Naive thymus-derived CD8-positive, alpha-beta T cell (primary cell): ENCODE measurements at regions not wholly inside any gene's neighbourhood (a gene's known extent, or its start where the extent isn't known, plus 50 kb on each side); places are given as distances from the start of the nearest gene placed in this dataset.

Experiments used
- ATAC-seq, 2 donors: fragments of 150-1000 bp; cut with Tn5 transposase in 1 of 2; sonication (Bioruptor Pico), chemical (Tn5 transposase) in 1 of 2; 1 replicate in 1 of 2; 2 replicates in 1 of 2; pipeline ENCODE4 v1.10.0; 2021; ENCODE audit warnings: mild to moderate bottlenecking in 2 of 2, moderate library complexity in 2 of 2
- POLR2A ChIA-PET: fragments of 350-600 bp; sonication (Branson Sonifier 250); formaldehyde crosslinking; loops from one replicate; lab custom pipeline; 2021; ENCODE audit warnings: antibody characterized with exemption; lab: Charles Lee
- DNase-seq, 10 donors: peaks; one replicate each; pipeline versions ENCODE4 v3.0.0 to v3.0.0-alpha.2; 2020 to 2022
- H3K27ac Mint-ChIP-seq, 10 donors: one replicate each; pipeline ENCODE4 v1.8.0; 2020 to 2022; ENCODE audit warnings: mild to moderate bottlenecking in 10 of 10, mixed read lengths in 10 of 10, moderate library complexity in 4 of 10, inconsistent platforms in 1 of 10
- H3K27me3 Mint-ChIP-seq, 5 donors: one replicate each; pipeline ENCODE4 v1.8.0; 2021 to 2022; ENCODE audit warnings: mixed read lengths in 5 of 5
- H3K36me3 Mint-ChIP-seq, 3 donors: one replicate each; pipeline ENCODE4 v1.8.0; 2020 to 2022; ENCODE audit warnings: mixed read lengths in 3 of 3, mild to moderate bottlenecking in 2 of 3, inconsistent platforms in 1 of 3
- H3K4me1 Mint-ChIP-seq, 4 donors: one replicate each; pipeline ENCODE4 v1.8.0; 2021 to 2022; ENCODE audit warnings: mixed read lengths in 4 of 4
- H3K4me3 Mint-ChIP-seq, 10 donors: one replicate each; pipeline ENCODE4 v1.8.0; 2020 to 2022; ENCODE audit warnings: mild to moderate bottlenecking in 10 of 10, mixed read lengths in 10 of 10, moderate library complexity in 6 of 10, inconsistent platforms in 1 of 10
- H3K9me3 Mint-ChIP-seq, 9 donors: one replicate each; pipeline ENCODE4 v1.8.0; 2020 to 2022; ENCODE audit warnings: mixed read lengths in 9 of 9, mild to moderate bottlenecking in 3 of 9, inconsistent platforms in 1 of 9, moderate library complexity in 1 of 9

- H3K9me3 Mint-ChIP-seq = peaks cover 0 to 9% (median 0%) of the 10 kb centered on the region in 9 donors
- ATAC-seq (no peak), DNase-seq (no peak)
- H3K27ac Mint-ChIP-seq = no peak overlapping the region
- POLR2A ChIA-PET = no interaction called here
- H3K27me3 Mint-ChIP-seq = peaks cover 0 to 11% (median 6%) of the 10 kb centered on the region in 5 donors
- H3K4me3 Mint-ChIP-seq = no peak overlapping the region
- H3K36me3 Mint-ChIP-seq = peaks cover 0 to 4% (median 0%) of the 10 kb centered on the region in 3 donors
- H3K4me1 Mint-ChIP-seq = no peaks in the 10 kb centered on the region
Measured at GRCh38 chrX:22325096-22325495, 52.4 kb downstream of the CBLL2 start.

- Mint-ChIP-seq H3K36me3 (peaks cover 0 to 2% (median 0%) of the 10 kb centered on the region in 3 donors), H3K27me3 (peaks cover 0 to 5% (median 0%) of the 10 kb centered on the region in 5 donors), H3K4me1 (no peaks in the 10 kb centered on the region), H3K4me3 (no peak overlapping the region), H3K27ac (no peak overlapping the region), H3K9me3 (peaks cover 0 to 7% (median 0%) of the 10 kb centered on the region in 9 donors)
- no peak for DNase-seq
- ATAC-seq = no peak
- POLR2A ChIA-PET = no interaction called here
Measured at GRCh38 chrX:22329783-22330182, 57.1 kb downstream of the CBLL2 start.

GRCh38 chrX:22338740-22339139, 66.0 kb downstream of the CBLL2 start:
- DNase-seq (no peak), ATAC-seq (no peak)
- POLR2A ChIA-PET = no interaction called here
- Mint-ChIP-seq H3K4me1 (no peaks in the 10 kb centered on the region), H3K27ac (no peak overlapping the region), H3K27me3 (no peaks in the 10 kb centered on the region), H3K4me3 (no peak overlapping the region), H3K9me3 (peaks cover 0 to 4% (median 2%) of the 10 kb centered on the region in 9 donors), H3K36me3 (peaks cover 0 to 6% (median 0%) of the 10 kb centered on the region in 3 donors)

GRCh38 chrX:22339459-22339858, 66.7 kb downstream of the CBLL2 start:
- H3K9me3 Mint-ChIP-seq = peaks cover 0 to 4% (median 0%) of the 10 kb centered on the region in 9 donors
- ATAC-seq = no peak
- peaks cover 0 to 6% (median 0%) of the 10 kb centered on the region in 3 donors for H3K36me3 Mint-ChIP-seq
- POLR2A ChIA-PET = no interaction called here
- no peaks in the 10 kb centered on the region for H3K27me3 Mint-ChIP-seq
- no peak overlapping the region for H3K4me3 Mint-ChIP-seq
- no peak overlapping the region for H3K27ac Mint-ChIP-seq
- H3K4me1 Mint-ChIP-seq = no peaks in the 10 kb centered on the region
- DNase-seq = no peak

- Mint-ChIP-seq H3K9me3 (peaks cover 0 to 2% (median 0%) of the 10 kb centered on the region in 9 donors), H3K27ac (no peak overlapping the region), H3K4me1 (no peaks in the 10 kb centered on the region), H3K36me3 (peaks cover 0 to under 1% (median 0%) of the 10 kb centered on the region in 3 donors), H3K27me3 (no peaks in the 10 kb centered on the region), H3K4me3 (no peak overlapping the region)
- no peak for DNase-seq
- POLR2A ChIA-PET = no interaction called here
- ATAC-seq = no peak
Measured at GRCh38 chrX:22340022-22340616, 67.4 kb downstream of the CBLL2 start.

GRCh38 chrX:22343192-22343591, 70.5 kb downstream of the CBLL2 start:
- H3K4me3 Mint-ChIP-seq = no peak overlapping the region
- peaks cover 0 to 3% (median 0%) of the 10 kb centered on the region in 9 donors for H3K9me3 Mint-ChIP-seq
- H3K36me3 Mint-ChIP-seq = peaks cover 0 to 5% (median 0%) of the 10 kb centered on the region in 3 donors
- POLR2A ChIA-PET = no interaction called here
- DNase-seq = no peak
- no peaks in the 10 kb centered on the region for H3K4me1 Mint-ChIP-seq
- H3K27ac Mint-ChIP-seq = no peak overlapping the region
- ATAC-seq = no peak
- H3K27me3 Mint-ChIP-seq = peaks cover 0 to 5% (median 0%) of the 10 kb centered on the region in 5 donors

GRCh38 chrX:22345884-22346283, 73.2 kb downstream of the CBLL2 start:
- no peak for DNase-seq
- peaks cover 0 to 3% (median 0%) of the 10 kb centered on the region in 9 donors for H3K9me3 Mint-ChIP-seq

GRCh38 chrX:22347491-22347890, 74.8 kb downstream of the CBLL2 start:
- H3K4me3 Mint-ChIP-seq = no peak overlapping the region
- peaks cover 0 to 5% (median 0%) of the 10 kb centered on the region in 3 donors for H3K36me3 Mint-ChIP-seq
- POLR2A ChIA-PET = no interaction called here
- no peak overlapping the region for H3K27ac Mint-ChIP-seq
- DNase-seq (no peak), ATAC-seq (no peak)
- H3K9me3 Mint-ChIP-seq = peaks cover 0 to 3% (median 0%) of the 10 kb centered on the region in 9 donors
- peaks cover 0 to 5% (median 0%) of the 10 kb centered on the region in 5 donors for H3K27me3 Mint-ChIP-seq
- no peaks in the 10 kb centered on the region for H3K4me1 Mint-ChIP-seq

More at GRCh38 chrX:22345884-22346283, 73.2 kb downstream of the CBLL2 start:
- Mint-ChIP-seq H3K36me3 (peaks cover 0 to 5% (median 0%) of the 10 kb centered on the region in 3 donors), H3K4me3 (no peak overlapping the region), H3K27ac (no peak overlapping the region), H3K27me3 (peaks cover 0 to 5% (median 0%) of the 10 kb centered on the region in 5 donors), H3K4me1 (no peaks in the 10 kb centered on the region)
- no peak for ATAC-seq
- POLR2A ChIA-PET = no interaction called here

- Mint-ChIP-seq H3K4me1 (no peaks in the 10 kb centered on the region), H3K9me3 (peaks cover 0 to 3% (median 0%) of the 10 kb centered on the region in 9 donors), H3K27ac (no peak overlapping the region), H3K27me3 (peaks cover 0 to 5% (median 0%) of the 10 kb centered on the region in 5 donors), H3K36me3 (peaks cover 0 to 5% (median 0%) of the 10 kb centered on the region in 3 donors), H3K4me3 (no peak overlapping the region)
- DNase-seq (no peak), ATAC-seq (no peak)
- POLR2A ChIA-PET = no interaction called here
Measured at GRCh38 chrX:22349116-22349515, 76.4 kb downstream of the CBLL2 start.

GRCh38 chrX:22351076-22351475, 78.4 kb downstream of the CBLL2 start:
- H3K4me3 Mint-ChIP-seq = no peak overlapping the region
- no peak for DNase-seq
- H3K36me3 Mint-ChIP-seq = peaks cover 0 to 5% (median 0%) of the 10 kb centered on the region in 3 donors
- no peak overlapping the region for H3K27ac Mint-ChIP-seq
- POLR2A ChIA-PET = no interaction called here
- H3K9me3 Mint-ChIP-seq = peaks cover 0 to 3% (median 0%) of the 10 kb centered on the region in 9 donors
- no peaks in the 10 kb centered on the region for H3K4me1 Mint-ChIP-seq
- peaks cover 0 to 5% (median 0%) of the 10 kb centered on the region in 5 donors for H3K27me3 Mint-ChIP-seq
- ATAC-seq = no peak

GRCh38 chrX:22351966-22352365, 79.3 kb downstream of the CBLL2 start:
- H3K27ac Mint-ChIP-seq = no peak overlapping the region
- DNase-seq (no peak), ATAC-seq (no peak)
- no peaks in the 10 kb centered on the region for H3K27me3 Mint-ChIP-seq
- no peaks in the 10 kb centered on the region for H3K36me3 Mint-ChIP-seq
- no peak overlapping the region for H3K4me3 Mint-ChIP-seq
- no peaks in the 10 kb centered on the region for H3K4me1 Mint-ChIP-seq
- H3K9me3 Mint-ChIP-seq = peaks cover 0 to 3% (median 0%) of the 10 kb centered on the region in 9 donors
- POLR2A ChIA-PET = no interaction called here

- ATAC-seq = no peak
- DNase-seq = no peak
- no peak overlapping the region for H3K27ac Mint-ChIP-seq
- no peaks in the 10 kb centered on the region for H3K27me3 Mint-ChIP-seq
- H3K4me1 Mint-ChIP-seq = no peaks in the 10 kb centered on the region
- no peaks in the 10 kb centered on the region for H3K36me3 Mint-ChIP-seq
- H3K4me3 Mint-ChIP-seq = no peak overlapping the region
- peaks cover 0 to 4% (median 0%) of the 10 kb centered on the region in 9 donors for H3K9me3 Mint-ChIP-seq
- POLR2A ChIA-PET = no interaction called here
Measured at GRCh38 chrX:22357621-22358020, 84.9 kb downstream of the CBLL2 start.

- Mint-ChIP-seq H3K9me3 (peaks cover 0 to 4% (median 0%) of the 10 kb centered on the region in 9 donors), H3K27me3 (peaks cover 0 to 4% (median 0%) of the 10 kb centered on the region in 5 donors), H3K27ac (no peak overlapping the region), H3K4me3 (no peak overlapping the region), H3K4me1 (no peaks in the 10 kb centered on the region), H3K36me3 (no peaks in the 10 kb centered on the region)
- DNase-seq = no peak
- no peak for ATAC-seq
- POLR2A ChIA-PET = no interaction called here
Measured at GRCh38 chrX:22360129-22360528, 87.4 kb downstream of the CBLL2 start.
